IMR-90 (cell line): ENCODE measurements at regions not wholly inside any gene's neighbourhood (a gene's known extent, or its start where the extent isn't known, plus 50 kb on each side); places are given as distances from the start of the nearest gene placed in this dataset.

Source experiments
- BHLHE40 ChIP-seq: fragments of 150-350 bp; IDR thresholded peaks from 2 replicates; pipeline ENCODE4 v1.6.1; 2016; ENCODE audit warnings: mild to moderate bottlenecking, low read depth, low read length
- POLR2A ChIP-seq: IDR thresholded peaks from 2 replicates; pipeline ENCODE4 v1.6.1; 2012; ENCODE audit warnings: mild to moderate bottlenecking, low read depth, low read length
- RAD21 ChIP-seq: IDR thresholded peaks from 2 replicates; pipeline ENCODE4 v1.6.1; 2012; ENCODE audit warnings: low read length, improper control_type of control experiment
- TF ChIP-seq, protein P1 (sequence below): conservative IDR thresholded peaks from 2 replicates; pipeline ENCODE4 v1.5.1; 2012; ENCODE audit warnings: mild to moderate bottlenecking, low read depth, low read length, improper control_type of control experiment

DNA sequence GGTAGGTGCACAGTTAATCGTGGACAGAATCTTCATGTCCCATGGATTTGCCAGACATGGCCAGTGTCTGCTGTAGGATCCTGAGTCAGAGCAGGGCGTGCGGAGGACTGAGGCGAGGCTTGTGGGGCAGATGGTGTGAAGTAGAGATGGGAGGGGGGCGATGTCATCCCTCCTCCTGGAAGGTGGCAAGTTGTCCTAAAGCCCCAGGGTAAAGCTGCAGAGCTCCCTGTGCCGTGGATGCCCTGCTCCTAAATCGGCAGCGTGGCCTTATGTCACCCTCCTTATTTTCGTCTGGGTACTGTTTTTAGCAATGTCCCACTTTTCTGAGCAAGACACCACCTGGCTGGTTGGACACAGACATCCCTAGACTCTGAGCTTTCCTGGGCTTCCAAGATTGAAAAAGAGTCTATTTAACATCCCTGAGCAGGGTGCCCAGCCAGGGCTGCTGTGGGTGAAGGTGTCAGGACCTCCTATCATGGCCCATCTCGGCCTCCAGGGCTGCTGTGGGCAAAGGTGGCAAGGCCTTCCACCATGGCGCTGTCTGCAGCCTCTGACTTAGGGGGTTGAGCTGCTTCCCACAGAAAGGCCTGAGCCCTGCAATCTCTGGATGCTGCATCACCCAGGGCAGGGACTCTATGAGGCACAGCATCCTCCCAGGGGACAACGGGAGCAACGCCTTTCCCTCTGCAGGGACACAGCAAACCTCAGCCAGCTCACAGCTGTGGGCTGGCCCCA lies 145.4 kb downstream of the TTLL2 start:
- TF ChIP-seq, protein P1, sequence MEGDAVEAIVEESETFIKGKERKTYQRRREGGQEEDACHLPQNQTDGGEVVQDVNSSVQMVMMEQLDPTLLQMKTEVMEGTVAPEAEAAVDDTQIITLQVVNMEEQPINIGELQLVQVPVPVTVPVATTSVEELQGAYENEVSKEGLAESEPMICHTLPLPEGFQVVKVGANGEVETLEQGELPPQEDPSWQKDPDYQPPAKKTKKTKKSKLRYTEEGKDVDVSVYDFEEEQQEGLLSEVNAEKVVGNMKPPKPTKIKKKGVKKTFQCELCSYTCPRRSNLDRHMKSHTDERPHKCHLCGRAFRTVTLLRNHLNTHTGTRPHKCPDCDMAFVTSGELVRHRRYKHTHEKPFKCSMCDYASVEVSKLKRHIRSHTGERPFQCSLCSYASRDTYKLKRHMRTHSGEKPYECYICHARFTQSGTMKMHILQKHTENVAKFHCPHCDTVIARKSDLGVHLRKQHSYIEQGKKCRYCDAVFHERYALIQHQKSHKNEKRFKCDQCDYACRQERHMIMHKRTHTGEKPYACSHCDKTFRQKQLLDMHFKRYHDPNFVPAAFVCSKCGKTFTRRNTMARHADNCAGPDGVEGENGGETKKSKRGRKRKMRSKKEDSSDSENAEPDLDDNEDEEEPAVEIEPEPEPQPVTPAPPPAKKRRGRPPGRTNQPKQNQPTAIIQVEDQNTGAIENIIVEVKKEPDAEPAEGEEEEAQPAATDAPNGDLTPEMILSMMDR, result no peak
- TF ChIP-seq POLR2A (no peak), BHLHE40 (no peak), RAD21 (no peak)
